PC-3 (cell line): ENCODE measurements at regions not wholly inside any gene's neighbourhood (a gene's known extent, or its start where the extent isn't known, plus 50 kb on each side); places are given as distances from the start of the nearest gene placed in this dataset.

ENCODE experiments used
- CTCF ChIP-seq: fragments of 300-600 bp; sonication (generic); conservative IDR thresholded peaks from 2 replicates; pipeline ENCODE4 v1.5.1; 2017; ENCODE audit warnings: antibody characterized with exemption, low read depth, mild to moderate bottlenecking, low read length
- EZH2 ChIP-seq: fragments of 300-600 bp; sonication (generic); IDR thresholded peaks from one replicate; pipeline ENCODE4 v1.6.1; 2017; ENCODE audit warnings: antibody characterized with exemption, mild to moderate bottlenecking, low read length; ENCODE audit not compliant: unreplicated experiment
- EZH2phosphoT487 ChIP-seq: fragments of 300-600 bp; sonication (generic); IDR thresholded peaks from 2 replicates; pipeline ENCODE4 v1.6.1; 2018; ENCODE audit warnings: mild to moderate bottlenecking, antibody characterized with exemption, low read length, borderline replicate concordance

GRCh38 chr11:128219731-128220120 is 367.6 kb downstream of the ETS1 start:
- TF ChIP-seq EZH2phosphoT487 (no peak), CTCF (no peak), EZH2 (no peak)
